Gastroesophageal sphincter (tissue), 3 donors: ENCODE measurements at regions not wholly inside any gene's neighbourhood (a gene's known extent, or its start where the extent isn't known, plus 50 kb on each side); places are given as distances from the start of the nearest gene placed in this dataset.

Source experiments
- EP300 ChIP-seq: sonication (generic); formaldehyde crosslinking; IDR thresholded peaks from one replicate; pipeline ENCODE4 v1.6.1; 2017; ENCODE audit warnings: antibody characterized with exemption, mild to moderate bottlenecking
- POLR2A ChIP-seq, 2 donors: fragments of 450-650 bp; IDR thresholded peaks; one replicate each; pipeline ENCODE4 v1.6.1; 2017; ENCODE audit warnings: antibody characterized with exemption in 2 of 2, mild to moderate bottlenecking in 2 of 2, moderate library complexity in 1 of 2
- TF ChIP-seq, protein P1 (sequence below), 4 experiments: fragments of 200-600 bp in 2 of 4; fragments of 450-650 bp in 2 of 4; sonication (generic) in 1 of 4; IDR thresholded peaks; one replicate each; pipeline ENCODE4 v1.5.1; 2017 to 2019; ENCODE audit warnings: antibody characterized with exemption in 4 of 4, mild to moderate bottlenecking in 2 of 4, moderate library complexity in 2 of 4

GRCh38 chr3:25284249-25284648 is 143.8 kb upstream of the RARB start:
- TF ChIP-seq, protein P1, sequence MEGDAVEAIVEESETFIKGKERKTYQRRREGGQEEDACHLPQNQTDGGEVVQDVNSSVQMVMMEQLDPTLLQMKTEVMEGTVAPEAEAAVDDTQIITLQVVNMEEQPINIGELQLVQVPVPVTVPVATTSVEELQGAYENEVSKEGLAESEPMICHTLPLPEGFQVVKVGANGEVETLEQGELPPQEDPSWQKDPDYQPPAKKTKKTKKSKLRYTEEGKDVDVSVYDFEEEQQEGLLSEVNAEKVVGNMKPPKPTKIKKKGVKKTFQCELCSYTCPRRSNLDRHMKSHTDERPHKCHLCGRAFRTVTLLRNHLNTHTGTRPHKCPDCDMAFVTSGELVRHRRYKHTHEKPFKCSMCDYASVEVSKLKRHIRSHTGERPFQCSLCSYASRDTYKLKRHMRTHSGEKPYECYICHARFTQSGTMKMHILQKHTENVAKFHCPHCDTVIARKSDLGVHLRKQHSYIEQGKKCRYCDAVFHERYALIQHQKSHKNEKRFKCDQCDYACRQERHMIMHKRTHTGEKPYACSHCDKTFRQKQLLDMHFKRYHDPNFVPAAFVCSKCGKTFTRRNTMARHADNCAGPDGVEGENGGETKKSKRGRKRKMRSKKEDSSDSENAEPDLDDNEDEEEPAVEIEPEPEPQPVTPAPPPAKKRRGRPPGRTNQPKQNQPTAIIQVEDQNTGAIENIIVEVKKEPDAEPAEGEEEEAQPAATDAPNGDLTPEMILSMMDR (IDR thresholded peaks at IDR 0.05) = no peak
- TF ChIP-seq POLR2A (IDR thresholded peaks at IDR 0.05) (no peak), EP300 (no peak)
